HG03571 (cell line): ENCODE measurements at regions not wholly inside any gene's neighbourhood (a gene's known extent, or its start where the extent isn't known, plus 50 kb on each side); places are given as distances from the start of the nearest gene placed in this dataset.
"Not testable (repeated sequence)": the region's sequence is repeated elsewhere in the genome, so short reads cannot be mapped to it uniquely, and the experiment has no call there.

Source experiments
- ATAC-seq: cut with Tn5 transposase; IDR thresholded peaks from one replicate; pipeline ENCODE4 v1.9.1; 2021; ENCODE audit not compliant: unreplicated experiment

GRCh38 chr2:201946746-201947145, 86.9 kb upstream of the FZD7 start:
- not testable (repeated sequence) for ATAC-seq

GRCh38 chr2:201947287-201947686, 86.4 kb upstream of the FZD7 start:
- ATAC-seq, result no peak

- no peak for ATAC-seq
These were observed 84.3 kb upstream of the FZD7 start for GRCh38 chr2:201949181-201949926.

- ATAC-seq, result no peak
These were observed 83.8 kb upstream of the FZD7 start for GRCh38 chr2:201949927-201950246.

GRCh38 chr2:201950606-201951005, 83.0 kb upstream of the FZD7 start:
- no peak for ATAC-seq

GRCh38 chr2:201952187-201952586, 81.5 kb upstream of the FZD7 start:
- ATAC-seq, result no peak

- no peak for ATAC-seq
These were observed 80.3 kb upstream of the FZD7 start for GRCh38 chr2:201953396-201953795.

- ATAC-seq, result no peak
These were observed 79.8 kb upstream of the FZD7 start for GRCh38 chr2:201953880-201954279.

GRCh38 chr2:201955231-201955630, 78.4 kb upstream of the FZD7 start:
- no peak for ATAC-seq

- ATAC-seq, result no peak
These were observed 77.9 kb upstream of the FZD7 start for GRCh38 chr2:201955702-201956141.

GRCh38 chr2:201956361-201956760, 77.3 kb upstream of the FZD7 start:
- ATAC-seq, result no peak

- no peak for ATAC-seq
These were observed 76.6 kb upstream of the FZD7 start for GRCh38 chr2:201957091-201957490.

- no peak for ATAC-seq
These were observed 74.5 kb upstream of the FZD7 start for GRCh38 chr2:201959198-201959597.

GRCh38 chr2:201959626-201960025, 74.0 kb upstream of the FZD7 start:
- ATAC-seq, result no peak

- no peak for ATAC-seq
These were observed 73.3 kb upstream of the FZD7 start for GRCh38 chr2:201960305-201960704.

GRCh38 chr2:201961401-201961800, 72.3 kb upstream of the FZD7 start:
- ATAC-seq, result no peak

- no peak for ATAC-seq
These were observed 70.7 kb upstream of the FZD7 start for GRCh38 chr2:201962774-201963562.

GRCh38 chr2:201964011-201964410, 69.6 kb upstream of the FZD7 start:
- ATAC-seq, result no peak

GRCh38 chr2:201964631-201965206, 68.9 kb upstream of the FZD7 start:
- no peak for ATAC-seq

- ATAC-seq, result no peak
These were observed 68.1 kb upstream of the FZD7 start for GRCh38 chr2:201965550-201965949.

- no peak for ATAC-seq
These were observed 66.8 kb upstream of the FZD7 start for GRCh38 chr2:201966691-201967438.
